AG09319 (cell line): ENCODE measurements at regions not wholly inside any gene's neighbourhood (a gene's known extent, or its start where the extent isn't known, plus 50 kb on each side); places are given as distances from the start of the nearest gene placed in this dataset.

Source experiments
- DNase-seq: peaks from one replicate; pipeline ENCODE4 v3.0.0-alpha.2; 2010; ENCODE audit warnings: low read depth; ENCODE audit errors: extremely low read depth
- CTCF ChIP-seq: IDR thresholded peaks from 2 replicates; pipeline ENCODE4 v1.5.1; 2011; ENCODE audit warnings: low read depth, mild to moderate bottlenecking, inconsistent platforms, low read length, moderate library complexity

DNA sequence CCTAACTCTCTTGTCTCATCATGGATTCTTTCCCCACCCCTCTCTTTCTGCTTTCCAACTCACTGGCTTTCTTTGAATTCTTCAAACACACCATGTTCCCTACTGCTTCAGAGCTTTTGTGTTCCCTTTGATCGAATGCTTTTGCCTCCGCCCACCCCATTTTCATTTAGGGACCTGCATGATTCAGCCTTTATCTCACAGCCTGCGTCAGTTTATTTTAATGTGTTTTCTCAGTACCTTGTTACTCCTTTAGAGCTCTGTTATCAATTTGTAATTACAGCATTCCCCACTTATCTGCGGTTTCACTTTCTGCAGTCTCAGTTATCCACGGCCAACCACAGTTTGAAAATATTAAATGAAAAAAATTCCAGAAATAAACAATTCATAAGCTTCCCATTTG is 451.3 kb downstream of the METTL15 start:
- DNase-seq = no peak
- TF ChIP-seq CTCF = no peak

DNA sequence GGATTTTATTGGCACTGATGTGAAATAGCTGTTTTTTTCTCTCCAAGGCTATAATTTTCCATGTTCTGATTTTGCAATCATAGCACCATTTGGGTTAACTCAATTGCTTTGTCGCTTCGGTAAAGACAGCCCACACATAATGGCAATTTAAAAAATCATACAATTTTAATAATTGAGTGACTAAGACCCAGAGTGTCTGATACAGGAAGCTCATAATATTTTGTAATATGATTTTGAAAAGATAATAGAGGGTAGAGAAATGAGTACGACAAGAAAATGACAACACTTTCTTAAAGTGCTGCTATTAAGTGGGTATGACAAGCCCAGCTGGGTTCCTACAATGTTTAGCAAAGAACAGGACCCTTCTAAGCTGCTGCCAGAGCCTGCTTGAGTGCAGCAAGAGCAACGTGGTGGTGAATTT is 439.1 kb downstream of the METTL15 start:
- DNase-seq = no peak
- no peak for TF ChIP-seq CTCF

- TF ChIP-seq CTCF = no peak
- DNase-seq = no peak
These were observed 437.3 kb downstream of the METTL15 start for GRCh38 chr11:28545536-28545935.

DNA sequence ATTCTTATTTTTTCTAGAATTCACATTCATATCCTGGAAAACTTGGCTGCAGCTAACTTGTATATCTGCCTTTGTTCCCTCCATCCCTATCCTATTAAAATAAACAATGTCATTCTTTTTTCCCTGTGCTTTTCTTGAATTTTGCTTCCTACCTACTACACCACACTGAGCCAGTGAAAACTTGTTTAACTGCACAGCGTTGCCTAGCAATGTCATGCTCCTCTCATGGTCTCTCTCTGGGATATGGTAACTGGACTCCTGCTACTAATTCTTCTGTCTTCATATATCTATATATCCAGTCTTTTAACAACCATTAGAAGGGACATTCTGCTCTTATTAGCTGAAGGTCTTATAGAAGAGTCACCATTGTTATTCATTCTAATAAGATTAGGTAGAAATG is 434.4 kb downstream of the METTL15 start:
- no peak for DNase-seq
- no peak for TF ChIP-seq CTCF

- no peak for DNase-seq
- TF ChIP-seq CTCF = no peak
These were observed 431.2 kb downstream of the METTL15 start for GRCh38 chr11:28539239-28540030.

DNA sequence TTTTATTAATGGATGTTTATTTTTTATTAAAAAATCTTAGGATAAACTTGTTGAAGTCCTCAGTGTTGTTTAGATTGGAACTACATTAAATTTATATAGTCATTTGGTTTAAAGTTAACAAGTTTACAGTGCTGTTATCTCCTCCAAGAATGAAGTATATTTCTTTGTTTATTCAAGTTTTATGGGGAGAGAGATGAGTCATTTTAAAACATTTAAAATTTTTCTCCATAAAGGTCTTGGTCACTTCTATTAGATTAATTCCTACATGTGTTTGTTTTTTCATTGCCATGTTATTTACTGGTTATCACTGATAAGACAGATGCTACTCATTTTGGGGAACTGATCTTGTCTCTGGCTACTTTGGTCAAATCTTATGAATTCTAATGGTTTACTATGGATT is 429.6 kb downstream of the METTL15 start:
- no peak for DNase-seq
- TF ChIP-seq CTCF = no peak

DNA sequence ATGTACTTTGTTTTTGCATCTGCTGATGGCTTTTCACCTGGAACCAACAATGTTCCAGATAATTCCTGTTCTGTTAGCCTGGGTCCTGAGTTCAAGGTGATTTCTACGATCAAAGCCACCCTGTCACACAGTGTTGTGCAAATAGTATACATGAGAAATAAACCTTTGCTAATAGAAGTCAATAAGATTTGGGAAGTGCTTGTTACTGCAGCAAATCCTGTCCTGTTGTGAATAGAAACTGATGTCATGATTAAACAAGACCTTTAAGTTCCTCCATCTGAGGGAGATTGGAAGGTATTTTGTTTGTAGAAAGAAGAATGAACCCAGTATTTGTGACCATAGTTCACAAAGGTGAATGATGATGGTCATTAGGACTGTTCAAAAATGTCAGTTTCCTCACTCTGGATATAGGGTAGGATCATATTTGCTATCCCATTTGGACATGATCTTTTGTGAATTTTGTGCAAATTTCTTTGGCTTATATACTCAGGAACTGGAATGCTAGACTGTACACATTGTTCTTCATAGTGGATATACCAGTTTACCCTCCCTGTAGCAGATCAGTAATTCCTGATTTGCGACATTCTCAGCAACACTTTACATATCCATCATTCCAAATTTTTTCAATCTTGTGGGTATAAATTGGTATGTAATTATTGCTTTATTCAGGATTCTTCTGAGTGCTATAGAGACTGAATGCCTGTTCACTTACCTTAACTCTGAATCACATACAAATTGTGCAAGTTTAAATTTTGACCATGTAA is 428.5 kb downstream of the METTL15 start:
- TF ChIP-seq CTCF = no peak
- no peak for DNase-seq
